GM18517 (cell line): ENCODE measurements at regions not wholly inside any gene's neighbourhood (a gene's known extent, or its start where the extent isn't known, plus 50 kb on each side); places are given as distances from the start of the nearest gene placed in this dataset.
"Not testable (repeated sequence)": the region's sequence is repeated elsewhere in the genome, so short reads cannot be mapped to it uniquely, and the experiment has no call there.

Source experiments
- ATAC-seq: cut with Tn5 transposase; IDR thresholded peaks from one replicate; pipeline ENCODE4 v1.9.1; 2021; ENCODE audit warnings: mild to moderate bottlenecking, moderate library complexity; ENCODE audit not compliant: unreplicated experiment

DNA sequence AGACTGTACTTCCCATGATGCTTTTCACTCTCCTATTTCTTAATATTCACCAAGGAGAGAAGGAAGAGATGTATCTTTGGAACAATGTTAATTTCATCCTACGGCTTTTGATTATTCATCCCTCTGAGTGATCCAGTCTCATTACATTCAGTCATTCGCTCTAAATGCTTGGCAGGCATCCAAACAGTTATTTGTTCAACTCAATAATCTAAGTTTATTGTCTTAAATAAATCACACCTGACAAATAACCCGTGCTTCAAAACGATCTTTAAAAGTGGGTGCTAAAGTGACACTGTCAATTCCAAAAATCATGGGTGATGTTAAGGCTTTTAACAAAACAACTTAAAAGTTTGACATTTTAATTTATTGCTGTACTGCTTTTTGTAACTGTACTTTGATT, 233.1 kb downstream of the RASEF start:
- ATAC-seq, result no peak

DNA sequence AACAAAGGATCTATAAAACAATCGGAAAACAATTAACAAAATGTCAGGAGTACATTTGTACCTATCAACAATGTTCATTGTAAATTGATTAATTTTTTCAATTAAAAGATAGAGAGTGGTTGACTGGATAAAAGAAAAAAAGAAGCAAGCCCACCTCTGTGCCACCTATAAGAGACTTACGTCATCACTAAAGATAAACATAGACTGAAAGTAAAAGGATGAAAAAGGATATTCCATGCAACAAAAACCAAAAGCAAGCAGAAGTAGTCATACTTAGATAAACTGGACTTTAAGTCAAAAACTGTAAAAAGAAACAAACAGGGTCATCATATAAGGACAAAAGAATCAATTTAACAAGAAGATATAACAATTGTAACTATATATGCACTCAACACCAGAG, 197.4 kb downstream of the RASEF start:
- no peak for ATAC-seq

DNA sequence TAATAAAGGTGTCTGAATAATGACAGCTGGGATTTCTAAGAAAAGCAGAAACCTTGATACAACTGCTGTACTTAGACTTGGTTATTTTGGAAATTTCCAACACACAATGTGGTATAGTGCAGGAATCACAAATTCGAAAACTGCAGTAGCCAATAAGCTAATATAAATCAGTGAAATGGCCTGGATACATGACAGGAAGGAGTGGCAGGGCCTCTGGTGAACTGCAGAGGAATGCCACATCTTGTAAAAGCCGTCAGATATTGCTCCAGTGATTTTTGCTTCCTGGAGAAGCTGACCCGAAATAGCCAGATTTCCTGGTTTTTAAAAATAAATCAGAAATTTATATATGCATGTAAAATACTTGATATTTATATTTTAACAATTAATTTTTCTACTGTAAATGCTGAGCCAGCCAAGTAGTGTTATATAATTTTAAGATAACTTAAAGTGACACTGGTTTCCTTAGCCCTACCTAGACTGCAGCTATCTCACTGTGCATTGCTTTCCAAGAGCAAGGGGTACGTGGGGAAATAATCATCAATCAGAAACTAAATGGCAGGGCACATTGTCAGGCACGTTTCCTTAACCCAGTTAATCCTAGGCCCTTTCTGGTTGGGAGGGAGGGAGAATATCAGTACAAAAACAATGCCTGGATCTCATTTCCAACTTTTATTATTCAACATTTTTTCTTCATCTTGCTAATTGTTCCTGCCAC, 182.4 kb downstream of the RASEF start:
- ATAC-seq, result no peak

DNA sequence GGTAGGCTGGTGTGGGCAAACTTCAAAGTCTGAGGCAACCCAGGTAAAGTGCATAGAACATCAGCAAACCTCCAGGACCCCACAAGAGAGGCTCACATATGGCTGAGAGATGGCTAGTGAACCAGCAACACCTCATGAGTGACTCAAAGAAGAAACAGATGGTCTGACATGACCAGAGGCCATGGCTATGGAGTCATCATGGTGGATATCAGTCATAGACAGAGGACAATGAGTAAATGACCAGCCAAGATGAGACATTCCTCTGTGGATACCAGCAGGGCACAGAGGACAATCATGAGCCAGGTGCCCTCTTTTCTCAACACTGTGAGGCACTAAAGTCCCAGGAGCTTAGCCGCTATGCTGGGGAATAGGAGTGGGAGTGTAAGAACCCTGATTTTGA, 180.8 kb downstream of the RASEF start:
- ATAC-seq, result no peak

DNA sequence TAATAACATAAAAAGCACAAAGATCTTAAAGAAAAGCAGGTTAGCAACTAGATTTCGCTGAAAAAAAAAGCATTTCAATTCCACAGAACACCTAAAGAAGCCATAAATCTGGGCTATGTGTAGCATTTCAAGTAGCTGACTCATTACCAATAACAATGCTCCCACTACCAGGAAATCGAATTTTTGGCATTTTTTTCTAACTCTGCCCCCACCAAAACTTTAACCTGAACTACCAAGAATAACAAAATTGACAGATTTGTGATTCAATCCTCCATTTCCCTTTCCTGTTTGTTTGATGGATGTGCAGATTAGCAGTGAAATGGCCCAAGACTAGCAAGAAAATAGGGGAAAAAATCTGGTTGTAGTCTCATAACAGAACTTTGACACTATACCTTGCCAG, 180.2 kb downstream of the RASEF start:
- ATAC-seq, result no peak

DNA sequence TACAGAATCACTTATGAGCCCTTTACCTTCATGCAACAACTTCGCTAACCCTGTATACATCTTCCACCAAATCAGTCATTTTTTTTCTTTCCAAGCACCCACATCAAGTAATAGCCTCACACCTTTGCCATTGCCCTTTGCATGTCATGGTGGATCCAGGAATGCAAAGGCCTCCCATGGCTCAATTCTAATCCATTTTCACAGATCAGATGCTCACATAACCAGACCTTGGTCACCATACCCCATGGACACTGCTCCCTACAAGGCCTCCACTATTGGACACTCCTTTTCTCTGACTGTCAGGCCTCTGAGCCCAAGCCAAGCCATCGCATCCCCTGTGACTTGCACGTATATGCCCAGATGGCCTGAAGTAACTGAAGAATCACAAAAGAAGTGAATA, 179.5 kb downstream of the RASEF start:
- no peak for ATAC-seq

DNA sequence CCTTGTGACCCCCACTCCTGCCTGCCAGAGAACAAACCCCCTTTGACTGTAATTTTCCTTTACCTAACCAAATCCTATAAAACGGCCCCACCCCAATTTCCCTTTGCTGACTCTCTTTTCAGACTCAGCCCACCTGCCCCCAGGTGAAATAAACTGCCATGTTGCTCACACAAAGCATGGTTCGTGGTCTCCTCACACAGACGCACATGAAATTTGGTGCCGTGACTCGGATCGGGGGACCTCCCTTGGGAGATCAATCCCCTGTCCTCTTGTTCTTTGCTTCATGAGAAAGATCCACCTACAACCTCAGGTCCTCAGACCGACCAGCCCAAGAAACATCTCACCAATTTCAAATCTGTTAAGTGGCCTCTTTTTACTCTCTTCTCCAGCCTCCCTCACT, 179.0 kb downstream of the RASEF start:
- ATAC-seq, result not testable (repeated sequence)

DNA sequence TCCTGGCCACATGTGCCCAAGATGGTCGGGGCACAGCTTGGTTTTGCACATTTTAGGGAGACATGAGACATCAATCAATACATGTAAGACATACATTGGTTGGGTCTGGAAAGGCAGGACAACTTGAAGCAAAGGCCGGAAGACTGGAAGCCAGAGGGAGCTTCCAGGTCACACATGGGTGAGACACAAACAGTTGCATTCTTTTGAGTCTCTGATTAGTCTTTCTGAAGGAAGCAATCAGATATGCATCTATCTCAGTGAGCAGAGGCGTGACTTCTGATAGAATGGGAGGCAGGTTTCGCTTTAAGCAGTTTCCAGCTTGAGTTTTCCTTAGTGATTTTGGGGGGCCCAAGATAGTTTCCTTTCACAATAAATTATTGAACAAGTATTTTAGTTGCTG, 172.5 kb downstream of the RASEF start:
- no peak for ATAC-seq

DNA sequence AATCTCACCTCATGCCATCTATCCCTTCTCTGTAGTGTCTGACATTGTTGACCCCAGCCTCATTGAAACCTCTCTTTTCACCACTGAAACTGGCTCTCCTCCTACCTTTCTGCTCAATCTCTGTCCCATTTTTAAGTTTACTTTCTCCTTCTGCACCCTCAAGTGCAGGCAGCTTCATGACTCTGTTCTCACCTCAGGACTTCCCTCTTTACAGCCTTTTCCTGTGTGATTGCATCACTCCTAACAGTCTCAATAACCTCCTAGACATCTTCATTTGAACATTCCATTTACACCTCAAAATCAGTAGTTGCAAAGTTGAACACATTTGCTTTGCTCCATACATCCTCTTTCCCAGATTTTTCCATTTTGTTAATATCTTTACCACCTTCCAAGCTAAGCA, 172.1 kb downstream of the RASEF start:
- no peak for ATAC-seq

DNA sequence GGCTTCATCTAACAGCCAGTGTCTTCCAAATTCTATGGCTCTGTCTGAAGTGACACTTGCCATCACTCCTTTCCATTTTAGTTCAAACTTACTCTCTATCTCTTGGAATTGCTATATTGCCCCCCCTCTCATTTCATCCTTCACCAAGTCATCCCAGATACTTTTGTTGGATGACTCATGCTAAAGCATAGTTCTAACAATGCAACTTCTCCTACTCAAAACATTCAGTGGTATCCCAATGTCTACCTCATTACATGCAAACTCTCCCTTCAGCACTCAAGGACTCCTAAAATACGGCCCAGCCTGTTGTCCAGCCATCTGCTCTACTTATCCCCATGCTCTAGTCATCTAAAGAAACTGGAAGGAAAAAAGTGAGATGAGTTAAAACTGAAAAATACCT, 171.6 kb downstream of the RASEF start:
- no peak for ATAC-seq

DNA sequence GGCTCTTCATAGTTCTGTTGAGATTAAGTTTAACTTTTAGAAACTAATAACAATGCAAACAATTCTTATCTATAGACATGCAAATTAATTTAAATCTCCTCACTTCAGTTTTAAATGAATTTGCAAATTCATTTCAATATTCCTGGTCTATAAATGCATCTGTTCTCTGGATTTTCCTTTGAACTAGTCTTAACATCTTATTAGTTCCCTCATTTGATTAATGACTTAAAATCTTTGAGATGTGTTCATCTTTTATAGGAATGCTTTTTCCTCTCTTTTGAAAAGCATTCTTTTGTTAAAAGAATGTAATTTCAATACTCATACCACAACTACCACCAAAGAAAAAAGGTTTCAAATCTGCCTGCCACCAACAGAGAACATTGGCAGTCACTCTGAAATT, 169.4 kb downstream of the RASEF start:
- no peak for ATAC-seq

DNA sequence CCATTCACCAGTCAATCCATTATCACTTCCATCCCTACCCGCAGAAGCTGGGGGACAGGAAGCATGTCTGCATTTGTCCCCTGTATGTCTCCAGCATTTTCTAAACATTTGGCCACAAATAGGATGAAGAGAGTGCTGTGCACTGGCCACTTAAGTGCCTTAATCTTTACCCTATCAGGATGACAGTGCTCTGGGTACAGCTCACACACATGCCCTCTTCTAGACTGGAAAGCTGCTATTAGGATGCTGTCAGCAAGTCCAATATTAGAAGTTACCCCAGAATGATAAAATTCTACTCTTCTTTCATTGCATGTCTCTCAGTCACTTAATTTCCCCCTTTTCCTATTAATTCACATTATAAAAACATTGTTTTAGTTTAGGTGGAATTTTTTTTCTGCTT, 168.4 kb downstream of the RASEF start:
- no peak for ATAC-seq

DNA sequence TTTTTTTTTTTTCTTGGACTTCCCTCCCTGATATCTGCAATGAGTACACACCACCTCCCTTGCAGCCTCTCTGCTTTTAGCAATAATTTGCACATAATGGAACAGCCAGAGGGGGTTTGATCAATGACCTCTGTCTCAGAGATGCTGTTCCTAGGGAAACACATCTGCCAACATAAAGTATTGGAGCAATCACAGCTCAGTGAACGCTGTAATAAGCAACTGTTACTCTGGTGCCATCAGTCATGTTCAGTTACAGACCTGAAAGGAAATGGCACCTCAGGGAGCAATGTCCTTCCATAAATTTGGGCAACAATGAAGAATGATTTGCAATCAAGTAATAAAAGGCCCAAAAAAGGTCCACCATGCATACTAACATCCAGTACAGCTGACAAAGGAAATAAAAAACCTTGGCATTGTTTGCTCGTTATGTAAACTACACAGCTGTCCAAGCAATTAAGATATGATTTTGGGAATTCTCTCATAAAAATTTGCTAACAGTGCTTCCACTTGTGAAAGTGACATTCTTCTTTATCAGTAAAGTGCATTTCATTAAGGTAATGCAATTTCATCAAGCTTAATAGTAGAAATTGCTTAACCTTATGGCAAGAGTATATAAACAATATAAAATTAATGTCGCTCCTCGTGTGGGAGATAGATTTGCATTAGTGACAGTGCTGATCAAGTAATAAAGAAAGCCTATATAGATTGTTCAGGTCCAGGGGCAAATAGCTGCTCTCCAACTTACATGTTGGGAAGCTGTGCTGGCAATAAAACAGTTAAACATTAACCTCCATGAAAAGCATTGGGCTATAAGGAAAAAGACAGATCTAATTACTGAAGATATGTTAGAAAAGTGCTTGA, 167.8 kb downstream of the RASEF start:
- ATAC-seq, result no peak

DNA sequence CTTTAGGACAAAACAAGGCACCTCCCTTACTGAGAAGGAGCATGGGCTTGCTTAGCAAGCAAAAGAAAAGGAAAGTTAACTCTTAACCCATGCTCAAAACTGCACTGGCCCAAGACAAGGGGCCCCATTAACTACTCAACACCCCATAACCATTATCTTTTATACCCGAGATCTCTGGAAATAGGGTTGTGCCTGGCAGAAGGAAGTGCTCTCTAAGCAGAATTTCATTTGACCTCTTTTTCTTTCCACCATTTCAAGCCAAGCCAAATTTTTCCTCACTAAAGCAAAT, 167.2 kb downstream of the RASEF start:
- ATAC-seq, result no peak

DNA sequence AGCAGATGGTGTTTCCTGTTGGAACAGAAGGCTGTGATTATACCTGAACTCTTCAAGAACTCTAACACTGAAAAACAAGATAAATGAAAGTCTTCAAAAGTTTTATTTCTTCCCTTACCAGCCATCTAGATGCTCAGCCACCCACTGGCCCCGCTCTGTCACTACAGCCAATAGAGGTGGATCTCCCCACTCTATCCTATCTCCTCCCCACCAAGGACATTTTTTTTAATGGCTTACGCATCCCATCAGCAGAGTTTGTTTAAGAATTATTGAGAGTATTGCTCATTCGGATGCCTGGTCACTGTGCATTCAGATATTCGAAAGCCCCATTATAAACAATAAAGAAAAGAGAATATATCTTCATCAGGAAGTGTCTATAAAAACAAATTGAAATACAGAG, 159.4 kb downstream of the RASEF start:
- no peak for ATAC-seq

DNA sequence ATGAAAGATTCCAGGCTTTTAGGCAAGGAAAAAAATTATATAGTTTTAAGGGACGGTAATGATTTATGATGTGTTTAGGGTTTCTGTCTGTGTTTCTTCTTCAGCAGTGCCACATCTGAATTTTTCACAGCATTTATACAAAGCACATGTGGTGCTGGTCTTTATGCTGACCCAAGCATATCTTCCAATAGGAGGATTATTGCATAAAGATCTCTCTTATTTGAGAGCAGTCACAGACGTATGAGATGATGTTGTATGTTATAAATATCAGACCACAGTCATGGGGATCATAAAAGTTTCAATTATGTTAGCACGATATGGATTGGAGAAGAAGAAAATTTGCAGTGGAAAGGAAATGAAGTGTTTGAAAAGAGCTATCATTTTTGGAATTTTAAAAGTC, 150.9 kb downstream of the RASEF start:
- no peak for ATAC-seq

DNA sequence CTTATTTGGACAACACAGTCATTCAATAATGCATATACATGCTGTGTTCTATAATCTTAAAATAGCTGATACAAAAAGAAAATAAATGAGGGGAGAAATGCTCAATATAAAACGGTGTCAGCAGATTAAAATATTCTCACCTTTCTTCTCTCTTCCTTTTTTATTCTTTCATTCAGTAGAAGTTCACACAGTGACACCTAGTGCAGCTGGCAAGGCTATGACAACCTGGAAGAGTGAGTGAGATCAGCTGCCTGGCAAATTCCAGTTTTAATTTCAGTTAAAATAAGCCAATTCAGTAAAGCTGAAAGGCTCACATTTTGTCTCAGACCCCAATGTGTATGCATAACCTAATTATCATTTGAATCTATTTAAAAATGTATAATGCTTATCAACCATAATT, 150.3 kb downstream of the RASEF start:
- ATAC-seq, result no peak

DNA sequence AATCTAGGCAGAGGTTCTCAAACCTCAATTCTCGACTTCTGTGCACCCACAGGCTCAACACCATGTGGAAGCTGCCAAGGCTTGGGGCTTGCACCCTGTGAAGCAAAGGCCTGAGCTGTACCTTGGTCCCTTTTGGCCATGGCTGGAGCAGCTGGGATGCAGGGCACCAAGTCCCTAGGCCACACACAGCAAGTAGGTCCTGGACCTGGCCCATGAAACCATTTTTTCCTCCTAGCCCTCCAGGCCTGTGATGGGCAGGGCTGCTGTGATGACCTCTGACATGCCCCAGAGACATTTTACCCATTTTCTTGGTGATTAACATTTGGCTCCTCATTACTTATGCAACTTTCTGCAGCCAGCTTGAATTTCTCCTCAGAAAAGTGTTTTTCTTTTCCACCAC, 146.7 kb downstream of the RASEF start:
- not testable (repeated sequence) for ATAC-seq

DNA sequence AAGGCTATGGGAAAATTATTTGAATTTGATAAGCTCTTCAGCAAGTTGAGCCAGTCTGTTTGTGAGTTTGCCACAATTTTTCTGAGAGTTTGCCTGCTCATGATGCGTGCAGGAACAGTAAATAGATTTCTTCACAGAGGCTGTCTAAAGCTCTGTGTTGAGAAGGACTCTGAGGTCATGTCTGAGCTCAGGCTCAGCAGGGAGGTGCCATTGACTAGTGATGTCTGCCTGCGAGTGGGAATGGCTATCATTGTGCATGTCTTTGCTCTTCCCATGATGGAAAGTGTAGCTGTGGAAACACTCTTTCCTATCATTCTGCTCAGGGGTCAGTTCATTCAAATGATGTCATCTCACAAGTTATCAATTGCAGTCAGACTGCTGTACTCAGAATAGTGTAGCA, 142.8 kb downstream of the RASEF start:
- no peak for ATAC-seq

DNA sequence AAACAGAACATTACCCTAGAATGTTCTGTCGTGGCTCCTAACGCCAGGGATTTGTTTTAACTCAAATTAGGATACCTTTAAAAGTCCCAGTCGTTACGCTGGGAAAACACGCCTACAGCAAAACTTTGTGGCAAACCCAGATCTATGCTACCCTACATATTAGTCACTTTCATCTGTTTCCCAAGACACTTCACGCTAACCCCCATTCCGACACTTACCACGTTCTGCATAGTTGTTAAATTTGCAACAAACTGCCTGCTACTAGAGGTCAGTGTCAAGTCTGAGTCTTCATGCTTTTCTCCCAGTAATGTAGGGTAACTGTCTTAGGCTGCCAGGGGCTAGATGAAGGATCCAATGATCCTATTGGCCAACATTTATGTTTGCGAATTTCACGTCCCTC, 140.3 kb downstream of the RASEF start:
- no peak for ATAC-seq

DNA sequence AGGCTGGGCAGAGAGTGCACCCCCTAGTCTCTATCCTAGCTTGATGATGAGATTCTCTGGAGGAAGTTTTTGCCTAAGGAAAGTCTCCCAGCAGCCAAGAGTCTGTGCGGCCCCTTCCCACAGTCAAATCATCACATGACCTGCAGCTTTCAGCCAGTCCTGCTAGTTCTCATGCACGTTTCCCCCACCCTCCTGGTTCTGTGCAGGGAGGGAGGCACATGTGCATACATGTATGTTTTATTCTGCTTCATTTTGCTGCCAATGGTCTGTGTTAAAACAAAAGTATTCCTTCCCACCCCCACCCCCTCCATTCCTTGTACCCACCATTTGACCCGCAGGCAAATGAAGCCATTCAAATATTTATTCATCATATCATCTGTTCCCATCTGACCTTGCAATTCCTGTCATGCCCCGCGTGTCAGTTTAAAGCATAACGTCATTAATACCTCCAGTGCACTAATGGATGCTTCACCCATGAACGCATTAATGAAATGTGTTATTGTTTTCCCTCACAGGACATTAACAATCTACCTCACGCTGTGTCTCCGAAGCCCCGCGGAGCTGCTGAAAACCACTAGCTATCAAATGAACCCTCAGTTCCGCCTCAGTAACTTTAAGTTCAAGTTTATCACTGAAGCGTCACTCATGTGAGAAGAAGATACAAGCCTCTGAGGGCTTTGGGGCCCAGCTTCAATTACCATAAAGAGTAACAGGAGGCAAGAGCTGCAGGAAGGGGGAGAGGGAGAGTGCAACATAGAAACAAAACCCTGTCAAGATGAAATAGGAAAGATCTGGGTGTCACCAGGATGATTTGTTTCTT, 139.6 kb downstream of the RASEF start:
- ATAC-seq, result no peak
